Daoy (cell line): ENCODE measurements at regions not wholly inside any gene's neighbourhood (a gene's known extent, or its start where the extent isn't known, plus 50 kb on each side); places are given as distances from the start of the nearest gene placed in this dataset.

Experiments
- DNase-seq: peaks from one replicate; pipeline ENCODE4 v3.0.0-alpha.2; 2015; ENCODE audit warnings: low read depth

DNA sequence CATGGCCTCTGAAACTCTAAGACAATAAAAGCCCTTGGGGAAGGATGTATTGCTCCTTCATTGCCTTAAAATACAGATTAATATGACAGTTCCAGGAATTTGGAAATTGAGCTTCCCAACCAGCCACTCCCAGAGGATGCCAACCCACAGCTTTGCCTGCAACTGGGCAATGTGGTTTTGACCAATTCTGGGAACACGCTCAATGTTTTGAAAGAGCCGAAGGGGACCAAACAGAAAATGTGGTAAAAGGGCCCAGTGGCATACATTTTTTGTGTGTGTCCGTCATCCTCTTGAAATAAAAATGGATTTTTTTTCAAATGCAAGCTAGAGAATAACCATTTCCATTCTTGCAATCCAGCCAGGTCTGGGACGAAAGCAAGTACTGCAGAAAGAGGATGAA lies 88.3 kb upstream of the PLEKHG7 start:
- DNase-seq = no peak

GRCh38 chr12:92614001-92614400 lies 88.8 kb upstream of the PLEKHG7 start:
- no peak for DNase-seq

DNA sequence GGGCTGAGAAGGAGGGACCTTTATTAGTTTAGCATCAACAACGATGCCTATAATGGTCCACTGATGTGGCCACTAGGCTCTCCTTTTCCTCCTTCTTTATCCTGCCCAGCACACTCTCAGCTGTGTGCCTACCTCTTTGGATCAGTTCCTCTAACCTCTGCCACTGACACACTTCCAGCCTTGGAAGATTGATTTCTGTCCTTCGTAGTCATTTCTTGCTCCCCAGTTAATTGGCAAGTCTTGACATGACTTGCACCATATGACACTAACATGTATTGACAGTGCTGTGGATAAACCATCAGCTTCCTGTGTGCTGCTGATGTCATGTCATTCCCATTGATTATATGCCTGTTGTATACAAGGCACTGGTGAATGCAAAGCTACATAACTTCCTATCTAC lies 90.2 kb upstream of the PLEKHG7 start:
- no peak for DNase-seq

DNA sequence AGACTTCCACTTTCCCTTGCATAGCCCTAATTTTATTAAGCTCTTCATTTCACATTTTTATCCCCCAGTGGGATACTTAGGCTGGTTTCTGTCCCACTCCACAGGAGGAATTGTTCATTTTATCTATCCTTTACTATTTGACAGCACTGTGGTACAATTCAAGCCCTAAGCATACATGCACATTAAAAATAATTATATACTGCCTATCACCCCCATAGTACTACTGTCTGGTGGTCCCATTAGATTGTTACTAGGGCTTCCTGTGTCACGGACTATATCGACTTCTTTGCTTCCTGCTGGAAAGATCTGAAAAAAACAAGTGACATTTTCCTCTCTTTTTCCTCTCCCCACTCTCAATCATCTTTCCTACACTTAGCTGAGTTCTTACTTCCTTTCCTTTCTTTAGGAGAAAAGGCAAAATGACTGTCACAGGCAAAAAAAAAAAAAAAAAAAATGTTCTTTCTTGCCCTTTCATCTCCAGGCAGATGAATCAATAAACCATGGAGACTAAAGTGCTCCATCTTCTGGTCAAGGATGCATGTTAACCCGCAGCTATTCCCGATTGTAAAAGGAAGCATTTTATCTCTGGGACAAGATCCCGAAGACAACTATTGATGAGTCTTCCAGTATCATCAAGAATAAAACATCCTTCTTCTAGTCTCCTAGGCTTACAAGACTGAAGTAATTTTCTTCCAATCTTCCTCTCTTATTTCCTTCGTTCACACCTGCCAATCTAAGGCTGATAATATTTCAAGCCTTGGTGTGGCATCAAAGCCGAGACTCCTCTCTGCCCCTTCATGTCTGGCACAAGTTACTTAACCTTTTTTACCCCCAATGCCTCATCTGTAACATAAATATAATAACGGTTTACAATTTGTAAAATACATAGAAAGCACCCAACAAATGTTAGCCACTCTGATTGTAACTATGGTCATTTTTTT lies 94.4 kb upstream of the PLEKHG7 start:
- DNase-seq = peak; percentile 38

DNA sequence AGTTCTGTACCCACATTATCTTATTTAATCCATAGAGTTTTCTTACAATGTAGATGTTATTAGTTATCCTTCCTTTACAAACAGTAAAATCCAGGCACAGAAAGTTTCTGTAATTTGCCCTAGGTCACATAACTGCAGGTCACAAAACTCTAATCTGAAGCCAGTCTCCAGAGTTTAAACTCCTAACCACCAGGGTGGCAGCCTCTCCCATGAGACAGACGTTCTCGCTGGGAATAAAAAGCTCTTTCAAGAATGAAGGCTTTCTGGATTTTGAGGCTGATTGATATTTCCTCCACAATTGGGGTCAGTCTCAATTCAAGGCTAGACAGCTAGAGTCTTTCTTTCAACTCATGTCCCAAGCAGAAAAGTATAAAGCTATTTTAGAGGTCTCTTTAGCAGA lies 95.8 kb upstream of the PLEKHG7 start:
- no peak for DNase-seq

DNA sequence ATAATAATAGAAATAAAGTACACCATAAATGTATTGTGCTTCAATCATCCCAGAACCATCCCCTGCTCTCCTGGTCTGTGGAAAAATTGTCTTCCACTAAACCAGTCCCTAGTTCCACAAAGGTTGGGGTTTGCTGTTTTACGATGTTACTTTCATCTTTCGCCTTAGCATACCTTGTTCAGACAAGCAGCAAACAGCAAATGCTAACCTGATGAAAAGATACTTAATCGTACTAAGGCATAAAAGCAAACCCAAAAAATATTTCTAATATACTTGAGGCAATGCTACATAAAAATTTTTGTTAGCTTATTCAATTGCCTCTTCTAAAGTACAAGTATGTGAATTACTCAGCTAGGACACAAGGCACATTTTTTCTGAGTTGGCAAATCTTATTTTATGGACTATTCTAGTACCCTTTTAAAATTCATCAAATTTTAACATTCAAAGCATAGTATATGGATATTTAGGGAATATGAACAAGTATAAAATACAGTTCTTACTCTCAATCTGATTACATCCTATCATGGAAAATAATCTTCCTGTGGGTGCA lies 97.1 kb upstream of the PLEKHG7 start:
- DNase-seq = no peak

GRCh38 chr12:92604786-92605185 lies 98.0 kb upstream of the PLEKHG7 start:
- no peak for DNase-seq

GRCh38 chr12:92603741-92604432 lies 98.9 kb upstream of the PLEKHG7 start:
- no peak for DNase-seq

DNA sequence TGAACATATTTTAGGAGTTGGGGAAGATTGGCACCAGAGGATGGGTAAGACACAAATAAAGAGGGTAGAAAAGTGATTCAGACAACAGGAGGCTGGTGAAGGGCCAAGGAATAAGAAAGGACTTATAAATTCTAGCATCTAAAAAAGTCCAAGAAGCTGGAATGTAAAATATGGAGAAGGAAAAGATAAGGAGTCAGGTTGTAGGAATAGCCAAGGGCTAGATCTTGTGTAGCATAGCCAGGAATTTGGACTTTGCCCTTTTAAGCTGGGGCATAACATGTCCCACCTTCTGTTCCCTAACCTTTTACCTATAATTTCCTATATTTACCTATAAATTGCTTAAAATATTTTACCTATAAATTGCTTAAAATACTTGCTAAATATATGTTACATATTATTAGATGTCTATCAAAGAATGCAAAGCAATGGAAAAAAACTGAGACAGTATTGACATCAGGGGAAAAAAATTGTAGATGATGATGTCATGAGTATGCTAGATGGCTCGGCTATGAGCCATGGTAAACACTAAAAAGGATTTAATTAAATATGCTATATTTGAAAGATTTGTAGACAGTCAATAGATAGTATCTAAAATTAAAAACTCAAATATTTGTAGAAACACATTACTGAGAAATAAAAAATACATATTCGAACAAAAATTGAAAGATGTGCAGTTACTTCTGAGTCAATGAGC lies 99.7 kb upstream of the PLEKHG7 start:
- no peak for DNase-seq

DNA sequence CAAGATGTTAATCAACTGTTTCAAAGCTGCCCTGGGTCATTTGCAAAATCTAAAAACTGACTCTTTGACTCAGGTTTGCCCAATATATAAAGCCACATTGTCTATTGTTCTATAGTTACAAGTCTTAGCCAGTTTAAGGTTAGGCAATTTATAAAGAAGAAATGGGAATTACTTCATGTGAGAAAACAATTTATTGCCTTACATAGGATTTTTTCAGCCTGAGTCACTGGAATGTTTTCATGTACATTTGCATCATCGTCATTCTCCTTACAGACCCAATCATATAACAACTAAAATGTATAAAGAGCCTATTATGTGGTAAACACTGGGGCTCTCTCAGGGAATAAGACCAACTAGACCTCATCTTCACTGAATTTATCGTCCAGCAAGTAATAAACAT lies 100.3 kb upstream of the PLEKHG7 start:
- DNase-seq = no peak

DNA sequence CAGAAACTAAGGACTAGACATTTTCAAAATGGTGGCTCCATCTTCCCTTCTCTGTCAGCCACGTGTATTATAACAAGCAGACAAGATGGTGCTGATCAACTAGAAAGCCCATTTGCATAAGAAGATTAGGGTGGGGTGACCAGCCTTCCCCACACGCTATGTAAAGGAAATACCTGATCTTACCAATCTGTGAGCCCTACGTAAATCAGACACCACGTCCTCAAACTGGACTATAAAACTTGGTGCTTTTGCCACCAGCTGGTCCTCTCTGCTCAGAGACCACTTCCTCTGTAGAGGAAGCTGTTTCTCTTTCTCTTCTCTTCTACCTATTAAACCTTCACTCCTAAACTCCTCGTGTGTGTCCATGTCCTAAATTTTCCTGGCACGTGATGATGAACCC lies 101.1 kb upstream of the PLEKHG7 start:
- DNase-seq = no peak

DNA sequence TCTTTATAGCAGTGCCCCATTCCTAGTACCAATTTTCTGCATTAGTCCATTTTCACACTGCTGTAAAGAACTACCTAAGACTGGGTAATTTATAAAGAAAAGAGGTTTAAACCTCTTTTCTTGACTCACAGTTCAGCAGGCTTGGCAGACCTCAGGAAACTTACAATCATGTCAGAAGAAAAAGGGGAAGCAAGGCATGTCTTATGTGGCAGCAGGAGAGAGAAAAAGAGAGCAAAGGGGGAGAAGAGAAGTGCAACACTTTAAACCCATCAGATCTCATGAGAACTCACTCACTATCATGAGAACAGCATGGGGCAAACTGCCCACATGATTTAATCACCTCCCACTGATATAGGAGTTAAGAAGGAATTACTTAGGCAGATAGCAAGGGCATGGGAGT lies 101.6 kb upstream of the PLEKHG7 start:
- no peak for DNase-seq

GRCh38 chr12:92600052-92600451 lies 102.7 kb upstream of the PLEKHG7 start:
- DNase-seq = no peak

DNA sequence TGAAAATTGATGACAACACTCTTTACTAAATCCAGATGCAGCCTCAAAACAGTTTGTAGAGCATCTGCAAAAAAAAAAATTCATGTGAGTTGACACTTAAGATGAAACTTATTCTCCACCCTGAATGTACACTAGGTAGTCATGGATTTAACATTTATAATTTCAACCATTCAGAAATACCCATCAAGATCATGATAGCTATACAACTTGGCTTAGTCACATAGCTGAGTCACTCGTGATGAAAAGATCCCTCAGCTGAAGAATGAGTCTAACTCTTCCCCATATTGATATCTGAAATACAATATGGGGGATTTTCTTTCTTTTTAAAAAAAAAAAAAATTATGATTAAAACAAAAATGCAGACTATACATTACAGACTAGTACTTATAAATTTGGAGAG lies 104.8 kb upstream of the PLEKHG7 start:
- DNase-seq = peak; percentile 39

- no peak for DNase-seq
Measured at GRCh38 chr12:92597118-92597517, 105.7 kb upstream of the PLEKHG7 start.

DNA sequence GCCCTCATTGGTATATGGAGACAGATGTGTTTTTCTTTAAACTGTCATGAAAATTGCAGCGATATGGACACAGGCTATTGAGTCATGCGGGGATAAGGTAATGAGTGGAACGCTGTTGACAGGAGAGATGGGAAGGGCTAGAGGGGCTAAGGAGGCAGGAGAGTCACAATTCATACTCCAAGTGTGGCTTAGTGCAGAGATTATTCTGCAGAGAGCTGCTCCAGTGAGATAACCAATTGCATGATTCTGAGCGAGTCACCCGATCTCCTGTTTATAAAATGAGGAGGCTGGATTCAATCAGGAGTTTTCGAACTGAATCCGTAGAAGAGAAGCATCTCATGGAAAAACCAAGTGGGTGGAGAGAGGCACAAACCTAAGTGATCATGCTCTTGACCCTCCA lies 106.4 kb upstream of the PLEKHG7 start:
- peak; percentile 40 for DNase-seq

DNA sequence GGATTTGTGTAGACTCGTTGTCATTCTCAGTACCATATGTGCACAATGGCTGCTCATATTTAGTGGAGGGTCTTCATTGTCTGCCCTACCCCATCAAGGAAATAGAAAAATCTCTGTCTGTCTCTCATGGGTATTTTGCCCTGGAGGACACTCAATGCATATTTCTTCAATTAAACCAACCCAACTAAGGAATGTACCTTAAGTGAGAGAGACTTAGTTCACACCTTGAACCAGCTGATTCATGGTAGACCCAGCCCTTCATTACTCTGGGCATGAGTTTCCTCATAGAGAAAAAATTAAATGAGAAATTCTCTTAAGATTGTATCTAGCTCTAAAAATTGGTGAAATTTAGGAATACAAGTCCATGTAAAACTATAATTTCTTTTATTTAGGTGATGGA lies 107.1 kb upstream of the PLEKHG7 start:
- DNase-seq = no peak

DNA sequence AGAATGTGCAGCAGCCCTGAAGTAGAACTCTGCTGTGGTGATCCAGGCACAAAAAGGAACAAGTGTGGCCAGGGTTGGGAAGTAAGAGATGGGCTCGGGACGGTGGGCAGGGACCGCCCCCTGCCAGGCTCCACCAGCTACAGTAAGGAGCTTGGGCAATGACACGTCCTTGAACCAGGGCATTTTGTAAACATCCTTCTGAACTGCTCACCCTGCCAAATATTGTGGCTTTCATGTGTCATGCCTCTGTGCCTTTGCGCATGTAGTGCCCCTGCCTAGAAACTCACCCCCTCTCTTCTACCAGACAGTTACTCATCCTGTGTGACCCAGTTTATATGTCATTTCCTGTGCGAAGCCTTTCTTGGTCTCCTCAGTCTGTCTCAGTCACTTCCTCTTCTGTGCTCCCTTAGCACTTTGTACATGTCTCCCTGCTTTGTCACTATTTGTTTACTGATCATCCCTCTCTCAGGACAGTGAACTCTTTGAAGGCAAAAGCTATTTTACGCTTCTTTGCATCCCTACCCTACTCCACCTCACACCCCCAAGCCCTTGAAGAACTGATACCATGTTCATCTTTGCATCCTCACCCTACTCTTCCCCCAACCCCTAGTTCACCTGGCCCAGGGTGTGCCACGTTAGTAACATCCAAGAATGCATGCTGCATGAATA lies 108.9 kb upstream of the PLEKHG7 start:
- DNase-seq = peak; percentile 89

GRCh38 chr12:92585115-92585727 lies 117.6 kb upstream of the PLEKHG7 start:
- no peak for DNase-seq

DNA sequence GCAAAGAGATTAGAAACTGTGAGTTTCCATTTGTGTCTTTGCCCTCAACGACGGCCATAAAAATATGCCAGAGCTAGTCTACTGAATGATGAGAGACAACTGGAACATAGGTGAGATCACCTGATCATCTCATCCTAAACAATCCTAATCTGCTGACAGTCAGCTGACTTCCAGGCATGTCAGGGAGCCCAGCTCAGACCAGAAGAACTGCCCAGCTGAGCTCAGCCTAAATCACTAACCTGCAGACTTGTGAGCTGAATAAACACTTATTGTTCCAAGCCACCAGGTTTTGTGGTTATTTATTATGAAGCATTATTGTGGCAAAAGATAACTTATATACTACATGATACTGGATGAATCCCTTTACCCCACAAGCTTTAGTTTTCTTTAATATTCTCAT lies 118.9 kb upstream of the PLEKHG7 start:
- DNase-seq = no peak

DNA sequence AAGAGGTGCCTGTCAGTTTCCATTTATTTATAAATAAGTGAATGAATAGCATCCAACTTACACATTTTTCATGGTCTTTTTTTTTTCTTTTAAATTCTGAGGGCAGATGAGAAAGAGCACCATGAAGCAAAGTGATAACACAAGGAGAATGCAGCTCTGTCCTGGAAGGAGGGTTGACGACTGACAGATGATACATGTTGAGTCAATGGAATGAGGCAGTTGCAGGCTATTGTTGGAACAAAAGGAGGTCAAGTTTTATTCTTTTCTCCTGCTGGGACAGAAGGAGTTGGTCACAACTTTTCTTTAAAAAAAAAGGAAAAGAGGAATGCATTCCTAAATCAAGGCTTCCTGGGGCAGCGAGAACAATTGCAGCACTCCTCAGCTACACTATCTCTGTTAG lies 119.9 kb upstream of the PLEKHG7 start:
- no peak for DNase-seq
